ENCODE measurements at regions not wholly inside any gene's neighbourhood (a gene's known extent, or its start where the extent isn't known, plus 50 kb on each side); places are given as distances from the start of the nearest gene placed in this dataset.

DNA sequence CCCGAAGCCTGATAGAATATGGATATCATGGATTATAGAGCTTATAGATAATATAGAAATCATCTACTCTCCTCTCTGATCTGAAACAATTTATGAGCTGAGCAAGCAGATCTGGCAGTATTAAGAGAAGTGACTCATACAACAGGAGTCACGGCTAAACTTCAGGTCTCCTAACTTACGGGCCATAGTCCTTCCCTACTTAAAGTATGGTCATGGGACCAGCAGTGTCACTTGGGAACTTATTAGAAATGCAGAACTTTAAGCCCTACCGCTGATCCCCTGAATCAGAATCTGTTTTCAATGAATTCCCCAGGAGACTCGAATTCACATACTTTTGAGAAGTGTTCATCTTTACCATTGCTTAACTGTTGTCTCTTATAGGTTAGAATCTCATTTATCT is 195.7 kb upstream of the FANCL start:
- TF ChIP-seq, protein P1, sequence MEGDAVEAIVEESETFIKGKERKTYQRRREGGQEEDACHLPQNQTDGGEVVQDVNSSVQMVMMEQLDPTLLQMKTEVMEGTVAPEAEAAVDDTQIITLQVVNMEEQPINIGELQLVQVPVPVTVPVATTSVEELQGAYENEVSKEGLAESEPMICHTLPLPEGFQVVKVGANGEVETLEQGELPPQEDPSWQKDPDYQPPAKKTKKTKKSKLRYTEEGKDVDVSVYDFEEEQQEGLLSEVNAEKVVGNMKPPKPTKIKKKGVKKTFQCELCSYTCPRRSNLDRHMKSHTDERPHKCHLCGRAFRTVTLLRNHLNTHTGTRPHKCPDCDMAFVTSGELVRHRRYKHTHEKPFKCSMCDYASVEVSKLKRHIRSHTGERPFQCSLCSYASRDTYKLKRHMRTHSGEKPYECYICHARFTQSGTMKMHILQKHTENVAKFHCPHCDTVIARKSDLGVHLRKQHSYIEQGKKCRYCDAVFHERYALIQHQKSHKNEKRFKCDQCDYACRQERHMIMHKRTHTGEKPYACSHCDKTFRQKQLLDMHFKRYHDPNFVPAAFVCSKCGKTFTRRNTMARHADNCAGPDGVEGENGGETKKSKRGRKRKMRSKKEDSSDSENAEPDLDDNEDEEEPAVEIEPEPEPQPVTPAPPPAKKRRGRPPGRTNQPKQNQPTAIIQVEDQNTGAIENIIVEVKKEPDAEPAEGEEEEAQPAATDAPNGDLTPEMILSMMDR (IDR thresholded peaks at IDR 0.05): no peak
- TF ChIP-seq POLR2A (IDR thresholded peaks at IDR 0.05): no peak

Data from Peyer's patch (tissue), 4 donors.